OCI-LY1 (cell line): ENCODE measurements at regions not wholly inside any gene's neighbourhood (a gene's known extent, or its start where the extent isn't known, plus 50 kb on each side); places are given as distances from the start of the nearest gene placed in this dataset.

Experiments used
- H2AFZ ChIP-seq: fragments of 200-600 bp; sonication (generic), shearing (Covaris generic); 2 replicates; pipeline ENCODE4 v1.6.0; 2014; ENCODE audit warnings: antibody characterized with exemption, mild to moderate bottlenecking, low read length
- H3F3A ChIP-seq: fragments of 200-600 bp; sonication (generic), shearing (Covaris generic); 2 replicates; pipeline ENCODE4 v1.6.0; 2014; ENCODE audit warnings: mild to moderate bottlenecking, antibody characterized with exemption, low read length, moderate library complexity; ENCODE audit not compliant: insufficient read depth
- H3K27ac ChIP-seq: fragments of 200-600 bp; sonication (generic); 2 replicates; pipeline ENCODE4 v1.5.1; 2014; ENCODE audit warnings: low read length, mixed run types, mild to moderate bottlenecking, low read depth; ENCODE audit not compliant: poor library complexity, severe bottlenecking
- H3K27me3 ChIP-seq: fragments of 200-600 bp; sonication (generic); 2 replicates; pipeline ENCODE4 v1.6.0; 2014; ENCODE audit warnings: antibody characterized with exemption, mild to moderate bottlenecking, low read length, moderate library complexity; ENCODE audit not compliant: insufficient read depth
- H3K36me3 ChIP-seq: fragments of 200-600 bp; sonication (generic); 2 replicates; pipeline ENCODE4 v1.6.1; 2014; ENCODE audit warnings: mild to moderate bottlenecking, antibody characterized with exemption, low read length, moderate library complexity, mixed read lengths; ENCODE audit not compliant: insufficient read depth
- H3K4me1 ChIP-seq: fragments of 200-600 bp; sonication (generic); 2 replicates; pipeline ENCODE4 v1.5.1; 2014; ENCODE audit warnings: mild to moderate bottlenecking, low read length, moderate library complexity; ENCODE audit not compliant: insufficient read depth, severe bottlenecking
- H3K4me2 ChIP-seq: fragments of 200-600 bp; sonication (generic), shearing (Covaris generic); 2 replicates; pipeline ENCODE4 v1.6.1; 2014; ENCODE audit warnings: low read length
- H3K4me3 ChIP-seq: fragments of 200-600 bp; sonication (generic); 2 replicates; pipeline ENCODE4 v1.5.1; 2014; ENCODE audit warnings: low read length, low read depth, mild to moderate bottlenecking, mixed read lengths; ENCODE audit not compliant: poor library complexity, severe bottlenecking
- H3K79me2 ChIP-seq: fragments of 200-600 bp; shearing (Covaris generic); 2 replicates; pipeline ENCODE4 v1.6.1; 2016; ENCODE audit warnings: mixed run types, low read length, mixed read lengths; ENCODE audit not compliant: insufficient read depth
- H3K9ac ChIP-seq: fragments of 200-600 bp; sonication (generic), shearing (Covaris generic); 2 replicates; pipeline ENCODE4 v1.6.1; 2014; ENCODE audit warnings: mild to moderate bottlenecking, low read length, mixed read lengths
- H3K9me2 ChIP-seq: fragments of 200-600 bp; sonication (generic), shearing (Covaris generic); 2 replicates; pipeline ENCODE4 v1.6.1; 2014; ENCODE audit warnings: low read depth, mild to moderate bottlenecking, low read length, mixed read lengths
- H3K9me3 ChIP-seq: fragments of 200-600 bp; shearing (Covaris generic); 2 replicates; pipeline ENCODE4 v1.6.1; 2014; ENCODE audit warnings: low read length, mixed read lengths
- H4K20me1 ChIP-seq: fragments of 200-600 bp; sonication (generic), shearing (Covaris generic); 2 replicates; pipeline ENCODE4 v1.6.0; 2016; ENCODE audit warnings: mild to moderate bottlenecking, low read length; ENCODE audit not compliant: insufficient read depth
- EZH2 ChIP-seq: fragments of 200-600 bp; sonication (generic), shearing (Covaris generic); IDR thresholded peaks from 2 replicates; pipeline ENCODE4 v1.8.0; 2017; ENCODE audit warnings: borderline replicate concordance, mixed run types, mild to moderate bottlenecking, antibody characterized with exemption, low read length, moderate library complexity, mixed read lengths
- TF ChIP-seq, protein P1 (sequence below): fragments of 200-600 bp; sonication (generic), shearing (Covaris generic); IDR thresholded peaks from 2 replicates; pipeline ENCODE4 v1.5.1; 2017; ENCODE audit warnings: mild to moderate bottlenecking, antibody characterized with exemption, low read length, moderate library complexity, mixed read lengths

DNA sequence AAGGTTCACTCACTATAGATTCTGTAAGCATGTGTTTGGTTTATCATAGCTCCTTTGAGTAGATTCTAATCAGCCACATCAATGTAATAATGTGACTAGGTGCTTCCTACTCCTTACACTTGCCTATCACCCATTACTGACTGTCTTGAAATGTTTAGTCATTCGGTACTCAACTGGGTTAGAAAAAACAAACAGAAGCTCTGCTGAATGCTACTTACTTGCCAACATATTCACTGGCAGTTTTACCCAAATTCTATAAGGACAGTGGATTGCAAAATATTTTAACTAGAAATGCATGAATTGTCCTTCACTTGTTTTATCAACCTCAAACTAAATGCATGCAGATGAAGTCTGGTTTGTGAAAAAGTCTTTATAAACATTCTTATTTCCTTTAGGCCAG is 352.1 kb upstream of the ALCAM start:
- Histone ChIP-seq H3K36me3 (no peaks in the 10 kb centered on the region), H3K27me3 (no peaks in the 10 kb centered on the region), H2AFZ (no peak overlapping the region), H3K4me2 (no peak overlapping the region), H3F3A (no peaks in the 10 kb centered on the region), H3K4me3 (no peak overlapping the region), H3K9me3 (no peaks in the 10 kb centered on the region), H3K9me2 (no peaks in the 10 kb centered on the region), H3K79me2 (no peaks in the 10 kb centered on the region), H3K4me1 (no peaks in the 10 kb centered on the region), H3K9ac (no peak overlapping the region), H3K27ac (no peak overlapping the region), H4K20me1 (no peaks in the 10 kb centered on the region)
- TF ChIP-seq, protein P1, sequence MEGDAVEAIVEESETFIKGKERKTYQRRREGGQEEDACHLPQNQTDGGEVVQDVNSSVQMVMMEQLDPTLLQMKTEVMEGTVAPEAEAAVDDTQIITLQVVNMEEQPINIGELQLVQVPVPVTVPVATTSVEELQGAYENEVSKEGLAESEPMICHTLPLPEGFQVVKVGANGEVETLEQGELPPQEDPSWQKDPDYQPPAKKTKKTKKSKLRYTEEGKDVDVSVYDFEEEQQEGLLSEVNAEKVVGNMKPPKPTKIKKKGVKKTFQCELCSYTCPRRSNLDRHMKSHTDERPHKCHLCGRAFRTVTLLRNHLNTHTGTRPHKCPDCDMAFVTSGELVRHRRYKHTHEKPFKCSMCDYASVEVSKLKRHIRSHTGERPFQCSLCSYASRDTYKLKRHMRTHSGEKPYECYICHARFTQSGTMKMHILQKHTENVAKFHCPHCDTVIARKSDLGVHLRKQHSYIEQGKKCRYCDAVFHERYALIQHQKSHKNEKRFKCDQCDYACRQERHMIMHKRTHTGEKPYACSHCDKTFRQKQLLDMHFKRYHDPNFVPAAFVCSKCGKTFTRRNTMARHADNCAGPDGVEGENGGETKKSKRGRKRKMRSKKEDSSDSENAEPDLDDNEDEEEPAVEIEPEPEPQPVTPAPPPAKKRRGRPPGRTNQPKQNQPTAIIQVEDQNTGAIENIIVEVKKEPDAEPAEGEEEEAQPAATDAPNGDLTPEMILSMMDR = no peak
- no peak for TF ChIP-seq EZH2

DNA sequence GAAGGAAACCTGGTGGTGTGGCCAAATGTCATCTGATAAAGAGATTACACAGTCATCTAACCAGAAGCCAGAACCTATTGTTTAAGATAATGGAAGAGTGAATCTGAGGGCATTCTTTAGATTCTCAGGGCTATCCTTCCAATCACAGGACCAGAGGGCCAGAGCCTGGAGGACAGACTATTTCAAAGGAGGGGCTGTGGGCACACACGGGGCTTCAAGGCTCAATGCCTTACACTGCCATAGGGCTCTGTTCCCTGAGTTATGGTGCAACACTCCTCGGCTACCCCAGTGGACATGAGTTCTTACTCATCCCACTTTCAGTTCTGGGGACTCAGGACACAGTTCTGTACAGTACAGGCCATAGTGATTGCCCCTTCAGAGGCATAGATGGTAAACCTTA is 343.9 kb upstream of the ALCAM start:
- Histone ChIP-seq H2AFZ (no peak overlapping the region), H4K20me1 (no peaks in the 10 kb centered on the region), H3K4me3 (no peak overlapping the region), H3F3A (no peaks in the 10 kb centered on the region), H3K27ac (no peak overlapping the region), H3K9me2 (no peaks in the 10 kb centered on the region), H3K79me2 (no peaks in the 10 kb centered on the region), H3K27me3 (no peaks in the 10 kb centered on the region), H3K9me3 (no peaks in the 10 kb centered on the region), H3K4me1 (no peaks in the 10 kb centered on the region), H3K9ac (no peak overlapping the region), H3K36me3 (no peaks in the 10 kb centered on the region), H3K4me2 (no peak overlapping the region)
- TF ChIP-seq, protein P1 = no peak
- TF ChIP-seq EZH2 = no peak

DNA sequence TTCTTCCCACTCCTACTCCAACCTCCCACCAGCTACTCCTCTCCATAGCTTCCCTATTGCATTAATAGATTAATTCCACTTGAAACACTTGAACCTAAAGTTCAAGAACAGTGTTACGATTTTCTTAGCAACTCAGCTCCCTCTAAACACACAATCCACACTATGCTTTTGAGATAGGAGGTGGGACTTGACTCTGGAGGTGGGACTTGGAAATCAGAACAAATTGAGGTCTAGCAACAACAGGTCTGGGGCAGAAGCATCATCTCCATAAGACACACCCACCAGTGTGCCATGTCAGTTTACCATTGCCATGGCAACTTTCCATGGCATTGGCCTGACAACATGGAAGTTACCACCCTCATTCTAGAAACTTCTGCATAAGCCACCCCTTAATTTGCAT is 336.5 kb upstream of the ALCAM start:
- Histone ChIP-seq H3K9me3 (no peaks in the 10 kb centered on the region), H3F3A (no peaks in the 10 kb centered on the region), H2AFZ (peak overlapping the region; percentile 75; the same call in 1 of the 2 replicates), H3K4me3 (no peak overlapping the region), H4K20me1 (no peaks in the 10 kb centered on the region), H3K27me3 (no peaks in the 10 kb centered on the region), H3K27ac (no peak overlapping the region), H3K9me2 (no peaks in the 10 kb centered on the region), H3K36me3 (no peaks in the 10 kb centered on the region), H3K4me1 (no peaks in the 10 kb centered on the region), H3K79me2 (no peaks in the 10 kb centered on the region), H3K9ac (no peak overlapping the region), H3K4me2 (no peak overlapping the region)
- TF ChIP-seq EZH2 = no peak
- TF ChIP-seq, protein P1 = no peak
